Transverse colon (tissue), 4 donors: ENCODE measurements at regions not wholly inside any gene's neighbourhood (a gene's known extent, or its start where the extent isn't known, plus 50 kb on each side); places are given as distances from the start of the nearest gene placed in this dataset.

Experiments
- CTCF ChIP-seq, 5 experiments: fragments of 200-600 bp in 3 of 5; fragments of 450-650 bp in 2 of 5; sonication (generic) in 3 of 5; IDR thresholded peaks; 1 replicate in 2 of 5; 2 replicates in 3 of 5; pipeline ENCODE4 v1.5.1; 2016 to 2017; ENCODE audit warnings: antibody characterized with exemption in 5 of 5, inconsistent platforms in 3 of 5, mild to moderate bottlenecking in 2 of 5, moderate library complexity in 1 of 5
- EP300 ChIP-seq: sonication (generic); formaldehyde crosslinking; IDR thresholded peaks from one replicate; pipeline ENCODE4 v1.6.1; 2017; ENCODE audit warnings: antibody characterized with exemption, low read depth
- POLR2A ChIP-seq: fragments of 450-650 bp; IDR thresholded peaks from one replicate; pipeline ENCODE4 v1.6.1; 2016; ENCODE audit warnings: antibody characterized with exemption, mild to moderate bottlenecking, moderate library complexity
- POLR2AphosphoS5 ChIP-seq, 3 donors: sonication (generic); formaldehyde crosslinking; IDR thresholded peaks; one replicate each; pipeline ENCODE4 v1.6.1; 2016; ENCODE audit warnings: antibody characterized with exemption in 3 of 3

DNA sequence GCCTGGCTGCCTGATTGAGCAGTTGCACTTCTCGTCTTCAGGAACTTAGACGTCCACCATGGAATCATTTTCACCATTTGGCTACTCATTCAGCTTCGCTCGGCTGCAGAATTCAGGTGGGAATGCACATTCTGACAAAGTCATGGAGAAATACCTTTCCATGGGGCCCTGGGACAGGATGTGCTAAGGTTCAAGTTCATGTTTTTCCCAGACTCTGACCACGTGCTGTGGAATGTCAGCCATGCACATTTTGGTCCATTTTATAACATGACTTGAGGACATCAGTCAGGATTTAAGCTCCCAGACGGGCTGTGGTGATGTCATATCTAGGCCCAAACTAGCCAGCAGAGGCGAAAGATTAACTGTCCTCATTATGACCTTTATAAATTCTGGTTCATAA lies 205.3 kb downstream of the TBXT start:
- no peak for TF ChIP-seq CTCF (IDR thresholded peaks at IDR 0.05)
- TF ChIP-seq EP300 = no peak
- no peak for TF ChIP-seq POLR2A
- TF ChIP-seq POLR2AphosphoS5 (IDR thresholded peaks at IDR 0.05) = no peak
